Neural cell (in vitro differentiated cells): ENCODE measurements at regions not wholly inside any gene's neighbourhood (a gene's known extent, or its start where the extent isn't known, plus 50 kb on each side); places are given as distances from the start of the nearest gene placed in this dataset.

Source experiments
- H2AFZ ChIP-seq: fragments of 200-600, 300-800 bp; sonication (generic), shearing (Covaris generic); 2 replicates; pipeline ENCODE4 v1.6.0; 2014; ENCODE audit warnings: low read depth, mild to moderate bottlenecking, antibody characterized with exemption, low read length, moderate library complexity
- H3F3A ChIP-seq: fragments of 200-600 bp; shearing (Covaris generic); 2 replicates; pipeline ENCODE4 v1.6.1; 2016; ENCODE audit warnings: mild to moderate bottlenecking, moderate library complexity, mixed read lengths, antibody characterized with exemption, low read length; ENCODE audit not compliant: insufficient read depth, poor library complexity, severe bottlenecking
- H3K27ac ChIP-seq: fragments of 200-600, 300-800 bp; sonication (generic), shearing (Covaris generic); 2 replicates; pipeline ENCODE4 v1.5.1; 2014; ENCODE audit warnings: mild to moderate bottlenecking, low read length, moderate library complexity
- H3K27me3 ChIP-seq: fragments of 300-800, 200-600 bp; sonication (generic), shearing (Covaris generic); 2 replicates; pipeline ENCODE4 v1.6.0; 2014; ENCODE audit warnings: mild to moderate bottlenecking, low read depth, low read length, moderate library complexity; ENCODE audit not compliant: insufficient read depth
- H3K36me3 ChIP-seq: fragments of 300-800, 200-600 bp; sonication (generic), shearing (Covaris generic); 2 replicates; pipeline ENCODE4 v1.5.1; 2014; ENCODE audit warnings: mild to moderate bottlenecking, antibody characterized with exemption, low read length, moderate library complexity; ENCODE audit not compliant: insufficient read depth
- H3K4me2 ChIP-seq: fragments of 300-800, 200-600 bp; sonication (generic), shearing (Covaris generic); 2 replicates; pipeline ENCODE4 v1.6.0; 2014; ENCODE audit warnings: mild to moderate bottlenecking, low read length
- H3K4me3 ChIP-seq: fragments of 300-800, 200-600 bp; sonication (generic), shearing (Covaris generic); 2 replicates; pipeline ENCODE4 v1.5.1; 2014; ENCODE audit warnings: mild to moderate bottlenecking, low read length, moderate library complexity
- H3K79me2 ChIP-seq: fragments of 200-600 bp; shearing (Covaris generic); replicated peaks from 2 replicates; pipeline ENCODE4 v1.6.0; 2014; ENCODE audit warnings: mild to moderate bottlenecking, low read length, moderate library complexity; ENCODE audit not compliant: insufficient read depth
- H3K9ac ChIP-seq: fragments of 300-800, 200-600 bp; sonication (generic), shearing (Covaris generic); 2 replicates; pipeline ENCODE4 v1.6.1; 2016; ENCODE audit warnings: mild to moderate bottlenecking, low read length, mixed read lengths
- H3K9me2 ChIP-seq: fragments of 200-600 bp; shearing (Covaris generic); 2 replicates; pipeline ENCODE4 v1.6.1; 2016; ENCODE audit warnings: mild to moderate bottlenecking, low read length, mixed read lengths; ENCODE audit not compliant: insufficient read depth
- H3K9me3 ChIP-seq: fragments of 200-600, 300-800 bp; sonication (generic), shearing (Covaris generic); 2 replicates; pipeline ENCODE4 v1.6.1; 2016; ENCODE audit warnings: mild to moderate bottlenecking, mixed run types, low read length, moderate library complexity, mixed read lengths
- H4K20me1 ChIP-seq: fragments of 200-600 bp; shearing (Covaris generic); 2 replicates; pipeline ENCODE4 v1.6.1; 2016; ENCODE audit warnings: mild to moderate bottlenecking, mixed run types; ENCODE audit not compliant: insufficient read depth
- EP300 ChIP-seq: fragments of 450-650 bp; conservative IDR thresholded peaks from 2 replicates; pipeline ENCODE4 v1.6.1; 2014; ENCODE audit warnings: antibody characterized with exemption, mild to moderate bottlenecking, moderate library complexity; ENCODE audit not compliant: poor library complexity, severe bottlenecking
- EZH2 ChIP-seq: fragments of 200-600, 300-800 bp; shearing (Covaris generic), sonication (generic); IDR thresholded peaks from 2 replicates; pipeline ENCODE4 v1.6.1; 2014; ENCODE audit warnings: antibody characterized with exemption, low read length, borderline replicate concordance, mild to moderate bottlenecking; ENCODE audit not compliant: insufficient read depth, poor library complexity, severe bottlenecking
- MXI1 ChIP-seq: fragments of 450-650 bp; conservative IDR thresholded peaks from 2 replicates; pipeline ENCODE4 v1.6.1; 2014; ENCODE audit warnings: antibody characterized with exemption, mild to moderate bottlenecking; ENCODE audit not compliant: poor library complexity, severe bottlenecking
- POLR2AphosphoS5 ChIP-seq: IDR thresholded peaks from 2 replicates; pipeline ENCODE4 v1.6.1; 2012
- RAD21 ChIP-seq: fragments of 450-650 bp; conservative IDR thresholded peaks from 2 replicates; pipeline ENCODE4 v1.6.1; 2014; ENCODE audit warnings: antibody characterized with exemption, mild to moderate bottlenecking, moderate library complexity
- SMC3 ChIP-seq: fragments of 450-650 bp; conservative IDR thresholded peaks from 2 replicates; pipeline ENCODE4 v1.6.1; 2014; ENCODE audit warnings: antibody characterized with exemption, mild to moderate bottlenecking, moderate library complexity; ENCODE audit not compliant: poor library complexity
- TAF1 ChIP-seq: IDR thresholded peaks from 2 replicates; pipeline ENCODE4 v1.6.1; 2012; ENCODE audit warnings: low read depth
- TF ChIP-seq, protein P1 (sequence below): IDR thresholded peaks from 2 replicates; pipeline ENCODE4 v1.6.1; 2012; ENCODE audit warnings: borderline replicate concordance
- TF ChIP-seq, protein P2 (sequence below): fragments of 450-650 bp; IDR thresholded peaks from 2 replicates; pipeline ENCODE4 v1.5.1; 2014; ENCODE audit warnings: antibody characterized with exemption, mild to moderate bottlenecking, moderate library complexity; ENCODE audit not compliant: poor library complexity, severe bottlenecking

DNA sequence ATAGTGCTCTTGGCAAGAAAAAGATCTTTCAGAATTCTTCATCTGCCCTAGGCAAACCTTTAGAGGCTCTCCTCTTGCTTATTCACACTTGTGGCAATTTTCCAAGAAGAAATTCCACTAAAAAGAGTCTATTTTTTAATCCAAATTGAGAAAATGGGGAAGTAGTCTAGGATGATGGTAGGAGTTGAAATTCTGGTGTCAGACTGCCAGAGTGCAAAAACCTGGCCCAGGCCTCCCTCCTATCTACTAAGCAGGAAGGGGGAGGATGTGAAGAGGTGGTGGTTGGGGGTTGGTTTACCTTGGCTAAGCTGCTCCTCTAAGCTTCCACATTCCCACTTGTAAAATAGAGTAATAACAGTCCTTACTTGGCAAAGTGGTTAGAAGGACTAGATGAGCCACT, 120.6 kb upstream of the KCNJ15 start:
- no peaks in the 10 kb centered on the region for H3K9me3 ChIP-seq
- H3F3A ChIP-seq: no peaks in the 10 kb centered on the region
- H3K4me2 ChIP-seq: no peak overlapping the region
- H4K20me1 ChIP-seq: no peaks in the 10 kb centered on the region
- no peaks in the 10 kb centered on the region for H3K36me3 ChIP-seq
- no peak for TF ChIP-seq POLR2AphosphoS5
- no peak for TF ChIP-seq SMC3
- TF ChIP-seq MXI1: no peak
- TF ChIP-seq, protein P1, sequence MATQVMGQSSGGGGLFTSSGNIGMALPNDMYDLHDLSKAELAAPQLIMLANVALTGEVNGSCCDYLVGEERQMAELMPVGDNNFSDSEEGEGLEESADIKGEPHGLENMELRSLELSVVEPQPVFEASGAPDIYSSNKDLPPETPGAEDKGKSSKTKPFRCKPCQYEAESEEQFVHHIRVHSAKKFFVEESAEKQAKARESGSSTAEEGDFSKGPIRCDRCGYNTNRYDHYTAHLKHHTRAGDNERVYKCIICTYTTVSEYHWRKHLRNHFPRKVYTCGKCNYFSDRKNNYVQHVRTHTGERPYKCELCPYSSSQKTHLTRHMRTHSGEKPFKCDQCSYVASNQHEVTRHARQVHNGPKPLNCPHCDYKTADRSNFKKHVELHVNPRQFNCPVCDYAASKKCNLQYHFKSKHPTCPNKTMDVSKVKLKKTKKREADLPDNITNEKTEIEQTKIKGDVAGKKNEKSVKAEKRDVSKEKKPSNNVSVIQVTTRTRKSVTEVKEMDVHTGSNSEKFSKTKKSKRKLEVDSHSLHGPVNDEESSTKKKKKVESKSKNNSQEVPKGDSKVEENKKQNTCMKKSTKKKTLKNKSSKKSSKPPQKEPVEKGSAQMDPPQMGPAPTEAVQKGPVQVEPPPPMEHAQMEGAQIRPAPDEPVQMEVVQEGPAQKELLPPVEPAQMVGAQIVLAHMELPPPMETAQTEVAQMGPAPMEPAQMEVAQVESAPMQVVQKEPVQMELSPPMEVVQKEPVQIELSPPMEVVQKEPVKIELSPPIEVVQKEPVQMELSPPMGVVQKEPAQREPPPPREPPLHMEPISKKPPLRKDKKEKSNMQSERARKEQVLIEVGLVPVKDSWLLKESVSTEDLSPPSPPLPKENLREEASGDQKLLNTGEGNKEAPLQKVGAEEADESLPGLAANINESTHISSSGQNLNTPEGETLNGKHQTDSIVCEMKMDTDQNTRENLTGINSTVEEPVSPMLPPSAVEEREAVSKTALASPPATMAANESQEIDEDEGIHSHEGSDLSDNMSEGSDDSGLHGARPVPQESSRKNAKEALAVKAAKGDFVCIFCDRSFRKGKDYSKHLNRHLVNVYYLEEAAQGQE: no peak
- TF ChIP-seq EP300: no peak
- TF ChIP-seq EZH2: no peak
- TF ChIP-seq, protein P2, sequence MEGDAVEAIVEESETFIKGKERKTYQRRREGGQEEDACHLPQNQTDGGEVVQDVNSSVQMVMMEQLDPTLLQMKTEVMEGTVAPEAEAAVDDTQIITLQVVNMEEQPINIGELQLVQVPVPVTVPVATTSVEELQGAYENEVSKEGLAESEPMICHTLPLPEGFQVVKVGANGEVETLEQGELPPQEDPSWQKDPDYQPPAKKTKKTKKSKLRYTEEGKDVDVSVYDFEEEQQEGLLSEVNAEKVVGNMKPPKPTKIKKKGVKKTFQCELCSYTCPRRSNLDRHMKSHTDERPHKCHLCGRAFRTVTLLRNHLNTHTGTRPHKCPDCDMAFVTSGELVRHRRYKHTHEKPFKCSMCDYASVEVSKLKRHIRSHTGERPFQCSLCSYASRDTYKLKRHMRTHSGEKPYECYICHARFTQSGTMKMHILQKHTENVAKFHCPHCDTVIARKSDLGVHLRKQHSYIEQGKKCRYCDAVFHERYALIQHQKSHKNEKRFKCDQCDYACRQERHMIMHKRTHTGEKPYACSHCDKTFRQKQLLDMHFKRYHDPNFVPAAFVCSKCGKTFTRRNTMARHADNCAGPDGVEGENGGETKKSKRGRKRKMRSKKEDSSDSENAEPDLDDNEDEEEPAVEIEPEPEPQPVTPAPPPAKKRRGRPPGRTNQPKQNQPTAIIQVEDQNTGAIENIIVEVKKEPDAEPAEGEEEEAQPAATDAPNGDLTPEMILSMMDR: no peak
- TF ChIP-seq RAD21: no peak
- TF ChIP-seq TAF1: no peak
- no peaks in the 10 kb centered on the region for H3K79me2 ChIP-seq
- H3K9me2 ChIP-seq: no peaks in the 10 kb centered on the region
- no peak overlapping the region for H3K9ac ChIP-seq
- no peak overlapping the region for H3K27ac ChIP-seq
- H3K4me3 ChIP-seq: no peak overlapping the region
- no peak overlapping the region for H2AFZ ChIP-seq
- H3K27me3 ChIP-seq: no peaks in the 10 kb centered on the region

DNA sequence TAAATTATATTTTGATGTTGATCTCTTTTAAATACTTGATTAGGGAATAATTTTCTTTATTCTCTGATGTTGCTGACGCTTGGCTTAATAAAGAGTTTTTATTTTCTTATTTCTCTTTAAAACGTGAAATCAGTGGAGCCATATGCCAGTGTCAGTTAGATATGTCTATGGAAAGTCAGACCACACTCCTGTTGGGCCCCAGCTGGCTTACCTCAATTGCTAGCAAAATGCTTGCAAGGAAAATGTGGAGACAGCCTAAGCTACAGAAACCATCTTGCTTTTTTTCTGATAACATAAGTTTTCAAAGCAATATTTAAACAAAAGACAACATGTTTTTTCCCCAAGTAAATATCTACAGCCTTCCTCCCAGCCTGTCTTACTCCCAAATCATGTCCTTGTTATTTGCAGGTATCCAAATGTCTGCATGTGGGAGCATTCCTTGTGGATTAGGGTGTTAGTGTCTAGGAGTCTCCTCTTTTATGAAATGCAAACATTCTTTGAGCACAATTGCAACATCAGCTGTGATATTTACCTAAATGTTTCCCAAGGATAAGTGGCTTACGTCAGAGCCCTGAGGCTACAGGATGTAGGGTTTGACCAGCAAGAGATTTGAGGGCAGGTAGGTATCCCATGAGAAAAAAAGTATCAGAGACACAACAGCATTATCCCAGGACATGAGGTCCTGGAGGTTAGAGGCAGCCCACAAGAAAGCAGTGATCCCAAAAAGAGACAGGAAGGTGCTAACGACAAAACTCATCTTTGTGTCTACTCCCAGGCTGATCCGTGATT, 117.2 kb upstream of the KCNJ15 start:
- Histone ChIP-seq H3K9ac (no peak overlapping the region), H3K79me2 (no peaks in the 10 kb centered on the region), H3K4me3 (no peak overlapping the region), H3K4me2 (no peak overlapping the region), H4K20me1 (no peaks in the 10 kb centered on the region), H3K9me3 (no peaks in the 10 kb centered on the region), H3F3A (no peaks in the 10 kb centered on the region), H3K9me2 (no peaks in the 10 kb centered on the region), H3K36me3 (no peaks in the 10 kb centered on the region), H3K27me3 (no peaks in the 10 kb centered on the region), H3K27ac (no peak overlapping the region), H2AFZ (no peak overlapping the region)
- TF ChIP-seq SMC3 (no peak), POLR2AphosphoS5 (no peak), MXI1 (no peak), TAF1 (no peak), RAD21 (no peak), EZH2 (no peak), EP300 (no peak)
- TF ChIP-seq, protein P2: no peak
- TF ChIP-seq, protein P1: no peak
